ENCODE measurements at regions not wholly inside any gene's neighbourhood (a gene's known extent, or its start where the extent isn't known, plus 50 kb on each side); places are given as distances from the start of the nearest gene placed in this dataset.
"Not testable (repeated sequence)": the region's sequence is repeated elsewhere in the genome, so short reads cannot be mapped to it uniquely, and the experiment has no call there.

DNA sequence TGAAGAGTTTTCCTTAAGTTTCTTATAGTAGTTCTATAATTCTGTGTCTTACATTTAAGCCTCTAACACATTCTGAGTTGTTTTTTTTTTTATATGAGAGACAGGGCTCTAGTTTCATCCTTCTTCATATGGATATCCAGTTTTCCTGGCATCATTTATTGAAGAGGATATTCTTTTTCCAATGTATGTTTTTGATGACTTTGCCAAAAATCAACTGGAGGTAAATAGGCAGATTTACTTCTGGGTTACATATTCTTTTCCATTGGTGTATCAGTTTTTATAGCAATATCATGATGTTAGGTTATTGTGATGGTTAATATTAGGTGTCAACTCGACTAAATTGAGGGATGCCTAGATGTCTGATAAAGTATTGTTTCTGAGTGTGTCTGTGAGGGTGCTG is 650.7 kb upstream of the GRID2 start:
- H3K9me3 ChIP-seq (ENCODE audit: control insufficient read depth, insufficient read depth, low read length) = no peaks in the 10 kb centered on the region; the same call in 1 of the 2 replicates
- DNase-seq (ENCODE audit: low read depth, low spot score) = no peak
- H3K27me3 ChIP-seq (ENCODE audit: control insufficient read depth, insufficient read depth, low read length) = no peaks in the 10 kb centered on the region
- no peak overlapping the region for H3K4me3 ChIP-seq (ENCODE audit: low read depth, low read length)
- POLR2A ChIA-PET = no interaction called here
- TF ChIP-seq, protein P1, sequence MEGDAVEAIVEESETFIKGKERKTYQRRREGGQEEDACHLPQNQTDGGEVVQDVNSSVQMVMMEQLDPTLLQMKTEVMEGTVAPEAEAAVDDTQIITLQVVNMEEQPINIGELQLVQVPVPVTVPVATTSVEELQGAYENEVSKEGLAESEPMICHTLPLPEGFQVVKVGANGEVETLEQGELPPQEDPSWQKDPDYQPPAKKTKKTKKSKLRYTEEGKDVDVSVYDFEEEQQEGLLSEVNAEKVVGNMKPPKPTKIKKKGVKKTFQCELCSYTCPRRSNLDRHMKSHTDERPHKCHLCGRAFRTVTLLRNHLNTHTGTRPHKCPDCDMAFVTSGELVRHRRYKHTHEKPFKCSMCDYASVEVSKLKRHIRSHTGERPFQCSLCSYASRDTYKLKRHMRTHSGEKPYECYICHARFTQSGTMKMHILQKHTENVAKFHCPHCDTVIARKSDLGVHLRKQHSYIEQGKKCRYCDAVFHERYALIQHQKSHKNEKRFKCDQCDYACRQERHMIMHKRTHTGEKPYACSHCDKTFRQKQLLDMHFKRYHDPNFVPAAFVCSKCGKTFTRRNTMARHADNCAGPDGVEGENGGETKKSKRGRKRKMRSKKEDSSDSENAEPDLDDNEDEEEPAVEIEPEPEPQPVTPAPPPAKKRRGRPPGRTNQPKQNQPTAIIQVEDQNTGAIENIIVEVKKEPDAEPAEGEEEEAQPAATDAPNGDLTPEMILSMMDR (IDR thresholded peaks at IDR 0.05; ENCODE audit: low read depth, low read length) = no peak
- CTCF ChIA-PET = no interaction called here
- no peak overlapping the region for H3K27ac ChIP-seq (ENCODE audit: low read depth, low read length)

DNA sequence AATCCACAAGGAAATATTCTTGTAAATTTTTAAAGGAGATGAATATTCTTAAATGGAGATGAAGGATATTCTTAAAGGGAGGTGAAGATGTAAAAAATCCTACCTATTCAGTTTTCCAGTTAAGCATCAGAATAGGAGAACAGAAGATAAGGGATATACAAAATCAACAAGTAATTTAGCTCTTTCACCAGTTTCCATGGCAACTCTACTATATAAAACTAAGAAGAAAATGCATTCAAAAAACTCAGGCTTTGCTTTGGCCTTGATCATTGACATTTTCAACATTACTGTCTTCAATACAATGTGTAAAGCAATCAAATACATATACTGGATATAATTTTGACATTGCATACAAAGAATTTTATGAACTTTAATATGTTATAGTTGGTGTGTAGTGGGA is 622.7 kb upstream of the GRID2 start:
- DNase-seq (ENCODE audit: low read depth, low spot score) = no peak
- ChIA-PET POLR2A (no interaction called here), CTCF (no interaction called here)
- H3K27me3 ChIP-seq (ENCODE audit: control insufficient read depth, insufficient read depth, low read length) = no peaks in the 10 kb centered on the region
- peaks cover 4% of the 10 kb centered on the region for H3K9me3 ChIP-seq (ENCODE audit: control insufficient read depth, insufficient read depth, low read length)
- H3K4me3 ChIP-seq (ENCODE audit: low read depth, low read length) = no peak overlapping the region
- TF ChIP-seq, protein P1 (IDR thresholded peaks at IDR 0.05; ENCODE audit: low read depth, low read length) = no peak
- no peak overlapping the region for H3K27ac ChIP-seq (ENCODE audit: low read depth, low read length)

DNA sequence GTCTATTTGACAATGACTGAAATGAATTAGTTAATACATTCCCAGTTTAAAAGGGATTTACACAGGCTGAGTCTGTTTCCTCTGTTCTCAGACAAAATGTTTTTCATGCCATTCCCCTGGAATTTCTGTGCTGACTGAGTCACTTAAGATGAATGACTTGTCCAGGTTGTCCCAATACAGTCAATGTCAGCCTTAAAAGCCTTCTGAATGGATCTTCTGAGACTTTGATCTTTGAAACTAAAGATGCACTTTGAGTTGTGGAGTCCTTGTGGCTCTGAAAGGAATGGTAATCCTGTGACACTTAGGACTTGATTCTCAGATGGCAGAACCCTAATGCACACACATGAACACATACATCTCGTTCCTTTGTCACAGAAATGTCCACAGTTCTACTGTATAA is 622.2 kb upstream of the GRID2 start:
- CTCF ChIA-PET = no interaction called here
- POLR2A ChIA-PET = no interaction called here
- TF ChIP-seq, protein P1 (IDR thresholded peaks at IDR 0.05; ENCODE audit: low read depth, low read length) = no peak
- Histone ChIP-seq H3K4me3 (ENCODE audit: low read depth, low read length) (no peak overlapping the region), H3K27ac (ENCODE audit: low read depth, low read length) (no peak overlapping the region), H3K9me3 (ENCODE audit: control insufficient read depth, insufficient read depth, low read length) (peaks cover 4% of the 10 kb centered on the region), H3K27me3 (ENCODE audit: control insufficient read depth, insufficient read depth, low read length) (no peaks in the 10 kb centered on the region)
- DNase-seq (ENCODE audit: low read depth, low spot score) = no peak

DNA sequence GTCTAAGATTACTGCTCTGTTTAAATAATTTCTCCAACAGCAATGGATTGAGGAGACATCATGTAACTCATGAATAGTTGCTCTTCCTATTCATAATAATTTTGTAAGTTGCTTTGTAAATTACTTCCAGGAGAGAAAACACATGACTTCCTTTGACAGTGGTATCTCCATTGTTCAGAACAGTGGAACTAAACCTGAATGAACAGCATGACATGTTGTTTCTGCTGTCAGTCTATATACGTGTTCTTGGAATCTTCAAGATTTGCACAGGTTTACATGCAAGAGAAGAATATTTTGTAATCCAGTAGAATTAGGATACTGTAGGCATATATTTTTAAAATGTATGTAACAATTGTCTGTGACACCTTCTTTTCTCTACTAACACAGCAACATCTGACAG is 618.8 kb upstream of the GRID2 start:
- DNase-seq (ENCODE audit: low read depth, low spot score) = no peak
- TF ChIP-seq, protein P1 (IDR thresholded peaks at IDR 0.05; ENCODE audit: low read depth, low read length) = no peak
- no peak overlapping the region for H3K27ac ChIP-seq (ENCODE audit: low read depth, low read length)
- ChIA-PET POLR2A (no interaction called here), CTCF (no interaction called here)
- H3K4me3 ChIP-seq (ENCODE audit: low read depth, low read length) = no peak overlapping the region
- no peaks in the 10 kb centered on the region for H3K27me3 ChIP-seq (ENCODE audit: control insufficient read depth, insufficient read depth, low read length)
- H3K9me3 ChIP-seq (ENCODE audit: control insufficient read depth, insufficient read depth, low read length) = no peaks in the 10 kb centered on the region; the same call in 1 of the 2 replicates

DNA sequence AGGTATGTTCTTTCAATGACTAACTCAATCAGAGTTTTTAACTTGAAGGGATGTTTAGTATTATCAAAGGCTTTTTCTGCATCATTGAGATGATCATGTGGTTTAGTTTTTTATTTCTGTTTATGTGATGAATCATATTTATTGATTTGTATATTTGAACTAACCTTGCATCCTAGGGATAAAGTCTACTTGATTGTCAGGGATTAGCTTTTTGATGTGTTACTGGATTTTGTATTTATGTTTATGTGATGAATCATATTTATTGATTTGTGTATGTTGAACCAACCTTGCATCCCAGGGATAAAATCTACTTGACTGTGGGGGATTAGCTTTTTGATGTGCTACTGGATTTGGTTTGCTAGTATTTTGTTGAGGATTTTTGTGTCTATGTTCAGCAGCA is 615.4 kb upstream of the GRID2 start:
- no peak overlapping the region for H3K4me3 ChIP-seq (ENCODE audit: low read depth, low read length)

DNA sequence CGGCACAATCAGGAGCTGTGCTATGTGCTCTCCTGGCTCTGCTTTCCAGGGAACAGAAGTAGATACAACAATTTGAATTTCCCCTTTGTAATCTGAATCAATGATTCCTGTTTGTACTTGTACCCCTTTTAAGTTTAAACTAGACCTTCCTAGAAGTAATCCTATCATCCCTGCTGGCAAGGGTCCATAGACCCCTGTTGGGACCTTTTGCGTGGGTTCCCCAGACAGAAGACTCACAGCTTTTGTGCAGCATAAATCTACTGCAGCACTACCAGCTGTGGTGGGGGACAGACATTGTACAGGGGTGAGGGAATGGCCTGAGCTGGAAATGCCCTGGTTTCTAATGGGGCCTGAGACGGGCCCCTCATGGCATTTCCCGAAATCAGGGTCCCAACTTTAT is 604.1 kb upstream of the GRID2 start:
- H3K4me3 ChIP-seq (ENCODE audit: low read depth, low read length); DNase-seq (ENCODE audit: low read depth, low spot score); CTCF ChIA-PET; H3K9me3 ChIP-seq (ENCODE audit: control insufficient read depth, insufficient read depth, low read length); POLR2A ChIA-PET; H3K27ac ChIP-seq (ENCODE audit: low read depth, low read length); H3K27me3 ChIP-seq (ENCODE audit: control insufficient read depth, insufficient read depth, low read length): not testable (repeated sequence)

More for the DNA sequence above, 615.4 kb upstream of the GRID2 start:
- Histone ChIP-seq H3K27ac (ENCODE audit: low read depth, low read length) (no peak overlapping the region), H3K27me3 (ENCODE audit: control insufficient read depth, insufficient read depth, low read length) (no peaks in the 10 kb centered on the region), H3K9me3 (ENCODE audit: control insufficient read depth, insufficient read depth, low read length) (peaks cover 7% of the 10 kb centered on the region; the same call in 1 of the 2 replicates)
- ChIA-PET CTCF (no interaction called here), POLR2A (no interaction called here)
- DNase-seq (ENCODE audit: low read depth, low spot score) = no peak
- TF ChIP-seq, protein P1 (IDR thresholded peaks at IDR 0.05; ENCODE audit: low read depth, low read length) = no peak

Measured in AG04450 (cell line).